ENCODE measurements at regions not wholly inside any gene's neighbourhood (a gene's known extent, or its start where the extent isn't known, plus 50 kb on each side); places are given as distances from the start of the nearest gene placed in this dataset.

- no peak for TF ChIP-seq CTCF (IDR thresholded peaks at IDR 0.05)
- Histone ChIP-seq H3K4me3 (replicated peaks in 1 of 3; ENCODE audit: low read depth in 2 of 3, low read length in 3 of 3) (no peak overlapping the region), H3K79me2 (ENCODE audit: insufficient read depth, low read length) (no peaks in the 10 kb centered on the region), H3K4me1 (ENCODE audit: control insufficient read depth in 1 of 2, insufficient read depth in 2 of 2, low read length in 2 of 2) (no peaks in the 10 kb centered on the region), H3K36me3 (replicated peaks in 1 of 2; ENCODE audit: control insufficient read depth in 1 of 2, insufficient read depth in 2 of 2, low read length in 2 of 2) (no peaks in the 10 kb centered on the region), H3K4me2 (replicated peaks; ENCODE audit: extremely low read depth, low read length, poor library complexity, severe bottlenecking) (no peak overlapping the region), H3K27ac (ENCODE audit: low read depth in 1 of 2, low read length in 2 of 2) (no peak overlapping the region), H3K9ac (ENCODE audit: insufficient read depth, low read length, poor library complexity, severe bottlenecking) (no peak overlapping the region), H4K20me1 (ENCODE audit: insufficient read depth, low read length) (no peaks in the 10 kb centered on the region), H3K9me3 (replicated peaks in 1 of 2; ENCODE audit: control insufficient read depth in 1 of 2, insufficient read depth in 1 of 2, low read length in 2 of 2) (no peaks in the 10 kb centered on the region), H2AFZ (ENCODE audit: insufficient read depth, low read depth, low read length, poor library complexity, severe bottlenecking) (no peak overlapping the region), H3K27me3 (ENCODE audit: control insufficient read depth in 2 of 2, insufficient read depth in 2 of 2, low read length in 2 of 2) (no peaks in the 10 kb centered on the region)
- no peak for DNase-seq
- intact Hi-C loops (cut with micrococcal nuclease) = no loop called here
- no peaks in the 10 kb centered on the region for H3K4me1 Mint-ChIP-seq
- H3K27me3 Mint-ChIP-seq (ENCODE audit: low read depth in 3 of 3) = peaks cover 0 to 3% (median 1%) of the 10 kb centered on the region in 3 donors
- no peaks in the 10 kb centered on the region for H3K36me3 Mint-ChIP-seq
- H3K27ac Mint-ChIP-seq = no peak overlapping the region
- H3K4me3 Mint-ChIP-seq = no peak overlapping the region
- peaks cover 0 to 7% (median 2%) of the 10 kb centered on the region in 7 donors for H3K9me3 Mint-ChIP-seq
- WGBS (ENCODE audit: insufficient coverage) = 80% methylated on average over 1 of the region's 2 CpGs
These were observed 694.0 kb upstream of the USP15 start for GRCh38 chr12:61566183-61566582.

GRCh38 chr12:61574339-61574738 lies 685.9 kb upstream of the USP15 start:
- no peaks in the 10 kb centered on the region for H3K36me3 Mint-ChIP-seq
- no peaks in the 10 kb centered on the region for H3K9me3 ChIP-seq (replicated peaks in 1 of 2; ENCODE audit: control insufficient read depth in 1 of 2, insufficient read depth in 1 of 2, low read length in 2 of 2)
- H3K9ac ChIP-seq (ENCODE audit: insufficient read depth, low read length, poor library complexity, severe bottlenecking) = no peak overlapping the region
- no peaks in the 10 kb centered on the region for H3K4me1 ChIP-seq (ENCODE audit: control insufficient read depth in 1 of 2, insufficient read depth in 2 of 2, low read length in 2 of 2)
- no peak overlapping the region for H3K4me3 Mint-ChIP-seq
- H3K27ac Mint-ChIP-seq = no peak overlapping the region
- no peak overlapping the region for H3K4me3 ChIP-seq (replicated peaks in 1 of 3; ENCODE audit: low read depth in 2 of 3, low read length in 3 of 3)
- H3K27me3 Mint-ChIP-seq (ENCODE audit: low read depth in 3 of 3) = peaks cover 1 to 5% (median 3%) of the 10 kb centered on the region in 3 donors
- no peak overlapping the region for H3K4me2 ChIP-seq (replicated peaks; ENCODE audit: extremely low read depth, low read length, poor library complexity, severe bottlenecking)
- WGBS (ENCODE audit: insufficient coverage) = 96% methylated on average over 2 of the region's 3 CpGs
- peaks cover 2 to 11% (median 4%) of the 10 kb centered on the region in 7 donors for H3K9me3 Mint-ChIP-seq
- no peaks in the 10 kb centered on the region for H3K36me3 ChIP-seq (replicated peaks in 1 of 2; ENCODE audit: control insufficient read depth in 1 of 2, insufficient read depth in 2 of 2, low read length in 2 of 2)
- intact Hi-C loops (cut with micrococcal nuclease) = no loop called here
- H3K79me2 ChIP-seq (ENCODE audit: insufficient read depth, low read length) = no peaks in the 10 kb centered on the region
- no peaks in the 10 kb centered on the region for H3K4me1 Mint-ChIP-seq
- no peak overlapping the region for H3K27ac ChIP-seq (ENCODE audit: low read depth in 1 of 2, low read length in 2 of 2)
- H2AFZ ChIP-seq (ENCODE audit: insufficient read depth, low read depth, low read length, poor library complexity, severe bottlenecking) = no peak overlapping the region
- DNase-seq = no peak
- H3K27me3 ChIP-seq (ENCODE audit: control insufficient read depth in 2 of 2, insufficient read depth in 2 of 2, low read length in 2 of 2) = no peaks in the 10 kb centered on the region
- H4K20me1 ChIP-seq (ENCODE audit: insufficient read depth, low read length) = no peaks in the 10 kb centered on the region
- no peak for TF ChIP-seq CTCF (IDR thresholded peaks at IDR 0.05)

Measured in CD14-positive monocyte (primary cell).